DMS53 (cell line): ENCODE measurements at regions not wholly inside any gene's neighbourhood (a gene's known extent, or its start where the extent isn't known, plus 50 kb on each side); places are given as distances from the start of the nearest gene placed in this dataset.
"Not testable (repeated sequence)": the region's sequence is repeated elsewhere in the genome, so short reads cannot be mapped to it uniquely, and the experiment has no call there.

Experiments used
- DNase-seq: peaks from one replicate; lab custom pipeline; 2025; lab: John Stamatoyannopoulos, UW

DNA sequence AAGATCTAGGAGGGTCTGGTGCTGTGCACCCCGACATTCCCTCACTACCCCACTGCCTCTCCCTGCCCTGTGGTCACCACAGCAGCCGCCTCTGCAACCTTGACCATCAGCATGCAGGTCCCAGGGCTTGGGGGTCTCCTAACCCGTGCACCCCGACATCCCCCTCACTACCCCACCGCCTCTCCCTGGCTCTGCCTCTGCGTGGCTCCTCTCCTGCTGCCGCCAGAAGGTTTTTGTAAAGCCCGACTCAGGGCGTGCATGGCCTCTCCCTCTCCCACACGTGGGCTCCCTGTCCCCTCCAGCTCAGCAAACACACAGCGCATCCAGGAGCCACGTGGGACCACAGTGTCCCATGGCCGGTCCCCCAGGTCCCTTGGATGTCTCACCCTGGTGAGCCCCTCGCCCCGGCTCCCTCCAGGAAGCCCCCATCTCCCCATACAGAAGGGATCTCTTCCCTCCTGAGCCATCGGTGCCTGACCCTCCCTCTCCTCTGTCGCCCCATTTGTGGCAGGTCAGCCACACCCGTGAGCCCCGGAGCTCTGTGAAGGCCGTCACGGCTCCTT is 112.5 kb upstream of the LPCAT1 start:
- not testable (repeated sequence) for DNase-seq

DNA sequence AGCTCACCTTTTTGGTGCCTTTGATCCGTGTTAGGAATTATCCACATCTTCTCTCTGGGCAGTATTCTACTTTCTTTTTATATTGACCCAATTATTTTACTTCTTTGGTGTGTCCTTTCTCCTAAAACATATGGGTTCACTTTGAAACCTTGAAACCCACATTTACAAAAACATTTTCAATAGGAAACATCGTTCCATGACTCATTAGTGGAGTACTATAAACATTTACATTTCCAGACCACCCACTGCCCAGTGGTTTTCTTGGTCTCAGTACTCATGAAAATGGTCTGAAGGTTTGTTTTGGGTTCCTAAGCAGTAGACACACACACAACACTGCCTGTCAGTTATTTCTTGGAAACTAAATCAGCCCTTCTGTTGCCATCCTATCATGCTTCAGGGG is 111.7 kb upstream of the LPCAT1 start:
- not testable (repeated sequence) for DNase-seq

DNA sequence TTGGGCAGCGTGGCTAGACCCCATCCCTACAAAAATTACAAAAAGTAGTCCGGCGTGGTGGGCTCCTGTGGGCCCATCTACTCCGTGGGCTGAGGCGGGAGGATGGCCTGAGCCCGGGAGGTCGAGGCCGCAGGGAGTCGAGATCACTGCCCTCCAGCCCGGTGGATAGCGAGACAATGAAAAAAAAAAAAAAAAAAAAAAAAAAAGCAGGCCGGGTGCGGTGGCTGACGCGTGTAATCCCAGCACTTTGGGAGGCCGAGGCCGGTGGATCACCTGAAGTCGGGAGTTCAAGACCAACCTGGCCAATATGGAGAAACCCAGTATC is 110.5 kb upstream of the LPCAT1 start:
- no peak for DNase-seq

GRCh38 chr5:1633605-1634336 is 110.0 kb upstream of the LPCAT1 start:
- DNase-seq = peak; percentile 88

DNA sequence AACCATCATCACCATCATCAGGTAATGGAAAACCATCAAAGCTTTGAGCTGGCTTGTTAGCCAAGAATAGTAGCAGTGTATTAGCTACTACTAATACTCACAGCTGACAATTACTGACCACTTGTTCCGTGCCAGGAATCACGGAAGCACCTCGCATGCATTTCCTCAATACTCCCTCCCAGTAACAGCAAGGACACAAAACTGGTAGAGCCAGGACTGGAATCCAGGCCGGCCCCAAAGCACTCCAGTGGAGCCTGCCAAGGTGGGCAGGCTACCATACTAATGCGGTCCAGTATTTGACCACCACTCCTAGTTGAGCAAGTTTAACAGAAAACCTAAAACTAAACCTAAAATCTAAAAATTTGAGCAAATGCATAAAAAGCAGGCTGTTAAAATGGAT is 107.2 kb upstream of the LPCAT1 start:
- not testable (repeated sequence) for DNase-seq

DNA sequence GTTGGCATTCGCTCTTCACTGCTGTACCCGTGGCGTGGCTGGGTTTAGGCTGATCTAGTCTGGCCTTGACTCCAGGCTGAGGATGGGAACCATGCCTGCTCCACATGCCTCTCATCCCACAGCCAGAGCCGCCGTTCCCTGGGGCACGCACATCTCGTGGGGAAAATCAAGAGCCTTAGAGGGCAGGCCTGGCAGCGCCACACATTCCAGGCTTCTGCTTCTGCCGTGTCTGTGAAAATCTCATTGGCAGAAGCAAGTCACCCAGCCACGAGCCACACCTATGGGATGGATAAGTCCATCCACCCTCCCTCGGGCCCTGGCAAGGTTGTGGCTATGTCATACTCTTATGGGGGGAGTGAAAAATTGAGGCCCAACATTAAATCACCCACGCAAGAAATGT is 102.6 kb upstream of the LPCAT1 start:
- not testable (repeated sequence) for DNase-seq

DNA sequence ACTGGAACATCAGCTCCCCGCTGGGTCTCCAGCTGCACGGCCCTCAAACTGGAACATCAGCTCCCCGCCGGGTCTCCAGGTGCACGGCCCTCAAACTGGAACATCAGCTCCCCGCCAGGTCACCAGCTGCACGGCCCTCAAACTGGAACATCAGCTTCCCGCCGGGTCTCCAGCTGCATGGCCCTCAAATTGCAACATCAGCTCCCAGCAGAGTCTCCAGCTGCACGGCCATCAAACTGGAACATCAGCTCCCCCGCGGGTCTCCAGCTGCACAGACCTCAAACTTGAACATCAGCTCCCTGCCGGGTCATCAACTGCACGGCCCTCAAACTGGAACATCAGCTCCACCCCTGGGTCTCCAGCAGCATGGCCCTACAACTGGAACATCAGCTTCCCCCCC is 95.8 kb upstream of the LPCAT1 start:
- not testable (repeated sequence) for DNase-seq

DNA sequence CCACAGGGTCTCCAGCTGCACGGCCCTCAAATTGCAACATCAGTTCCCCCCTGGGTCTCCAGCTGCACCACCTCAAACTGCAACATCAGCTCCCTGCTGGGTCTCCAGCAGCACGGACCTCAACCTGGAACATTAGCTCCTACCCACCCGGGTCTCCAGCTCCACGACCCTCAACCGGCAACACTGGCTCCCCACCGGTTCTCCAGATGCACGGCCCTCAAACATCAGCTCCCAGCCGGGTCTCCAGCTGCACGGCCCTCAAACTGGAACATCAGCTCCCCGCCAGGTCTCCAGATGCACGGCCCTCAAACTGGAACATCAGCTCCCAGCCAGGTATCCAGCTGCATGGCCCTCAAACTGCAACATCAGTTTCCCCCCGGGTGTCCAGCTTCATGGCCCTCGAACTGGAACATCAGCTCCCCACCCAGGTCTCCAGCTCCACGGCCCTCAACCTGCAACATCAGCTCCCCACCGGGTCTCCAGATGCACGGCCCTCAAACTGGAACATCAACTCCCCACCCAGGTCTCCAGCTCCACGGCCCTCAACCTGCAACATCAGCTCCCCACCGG is 94.6 kb upstream of the LPCAT1 start:
- DNase-seq = not testable (repeated sequence)

DNA sequence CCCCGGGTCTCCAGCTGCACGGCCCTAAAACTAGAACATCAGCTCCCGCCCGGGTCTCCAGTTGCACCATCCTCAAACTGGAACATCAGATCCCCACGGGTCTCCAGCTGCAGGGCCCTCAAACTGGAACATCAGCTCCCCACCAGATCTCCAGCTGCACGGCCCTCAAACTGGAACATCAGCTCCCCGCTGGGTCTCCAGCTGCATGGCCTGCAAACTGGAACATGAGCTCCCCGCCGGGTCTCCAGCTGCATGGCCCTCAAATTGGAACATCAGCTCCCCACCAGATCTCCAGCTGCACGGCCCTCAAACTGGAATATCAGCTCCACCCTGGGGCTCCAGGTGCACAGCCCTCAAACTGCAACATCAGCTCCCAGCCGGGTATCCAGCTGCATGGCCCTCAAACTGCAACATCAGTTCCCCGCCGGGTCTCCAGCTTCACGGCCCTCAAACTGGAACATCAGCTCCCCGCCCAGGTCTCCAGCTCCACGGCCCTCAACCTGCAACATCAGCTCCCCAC is 93.5 kb upstream of the LPCAT1 start:
- not testable (repeated sequence) for DNase-seq

- DNase-seq = not testable (repeated sequence)
Observed at GRCh38 chr5:1613515-1613914, 89.8 kb upstream of the LPCAT1 start.

- not testable (repeated sequence) for DNase-seq
Observed at GRCh38 chr5:1610526-1610925, 86.8 kb upstream of the LPCAT1 start.

GRCh38 chr5:1609111-1609510 is 85.4 kb upstream of the LPCAT1 start:
- peak; percentile 83 for DNase-seq

- DNase-seq = not testable (repeated sequence)
Observed at GRCh38 chr5:1608336-1608735, 84.6 kb upstream of the LPCAT1 start.

DNA sequence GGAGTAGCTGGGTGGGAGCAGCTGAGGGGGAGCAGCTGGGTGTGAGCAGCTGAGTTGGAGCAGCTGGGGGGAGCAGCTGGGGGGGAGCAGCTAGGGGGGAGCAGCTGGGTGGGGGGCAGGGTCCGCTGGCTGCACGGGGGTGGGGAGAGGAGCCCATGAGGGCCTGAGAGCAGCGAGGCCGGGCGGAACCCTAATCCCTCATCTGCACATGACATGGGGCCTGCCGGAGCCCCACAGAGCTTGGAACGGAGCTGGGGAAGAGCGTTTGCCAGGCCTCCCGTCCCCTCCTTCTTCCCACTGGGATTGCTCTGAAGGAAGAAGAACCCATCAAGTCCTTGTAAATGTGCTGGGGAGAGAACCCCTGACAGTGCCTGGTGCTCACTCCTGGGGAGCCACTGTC is 83.2 kb upstream of the LPCAT1 start:
- DNase-seq = not testable (repeated sequence)

- peak; percentile 98 for DNase-seq
Observed at GRCh38 chr5:1603916-1604315, 80.2 kb upstream of the LPCAT1 start.

- peak; percentile 98 for DNase-seq
Observed at GRCh38 chr5:1601565-1601964, 77.8 kb upstream of the LPCAT1 start.

GRCh38 chr5:1598950-1599737 is 75.4 kb upstream of the LPCAT1 start:
- DNase-seq = peak; percentile 69

DNA sequence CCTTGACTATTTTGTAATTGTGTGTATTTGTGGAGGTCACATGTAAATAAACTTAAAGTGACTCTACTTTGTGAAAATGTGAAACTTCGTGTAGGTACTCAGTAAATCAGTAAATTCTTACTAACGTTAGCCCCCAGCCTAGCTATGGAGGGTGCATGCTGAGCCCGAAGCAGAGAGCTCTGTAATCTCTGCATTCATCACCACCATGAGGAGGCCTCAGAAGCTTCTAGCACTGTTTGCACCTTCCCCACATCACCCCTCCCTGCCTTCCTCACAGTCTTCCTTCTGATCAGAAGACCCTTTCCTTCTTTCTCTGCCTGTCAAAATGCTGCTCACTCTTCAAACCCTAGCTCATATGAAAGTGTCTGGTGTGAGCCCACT is 73.3 kb upstream of the LPCAT1 start:
- not testable (repeated sequence) for DNase-seq

DNA sequence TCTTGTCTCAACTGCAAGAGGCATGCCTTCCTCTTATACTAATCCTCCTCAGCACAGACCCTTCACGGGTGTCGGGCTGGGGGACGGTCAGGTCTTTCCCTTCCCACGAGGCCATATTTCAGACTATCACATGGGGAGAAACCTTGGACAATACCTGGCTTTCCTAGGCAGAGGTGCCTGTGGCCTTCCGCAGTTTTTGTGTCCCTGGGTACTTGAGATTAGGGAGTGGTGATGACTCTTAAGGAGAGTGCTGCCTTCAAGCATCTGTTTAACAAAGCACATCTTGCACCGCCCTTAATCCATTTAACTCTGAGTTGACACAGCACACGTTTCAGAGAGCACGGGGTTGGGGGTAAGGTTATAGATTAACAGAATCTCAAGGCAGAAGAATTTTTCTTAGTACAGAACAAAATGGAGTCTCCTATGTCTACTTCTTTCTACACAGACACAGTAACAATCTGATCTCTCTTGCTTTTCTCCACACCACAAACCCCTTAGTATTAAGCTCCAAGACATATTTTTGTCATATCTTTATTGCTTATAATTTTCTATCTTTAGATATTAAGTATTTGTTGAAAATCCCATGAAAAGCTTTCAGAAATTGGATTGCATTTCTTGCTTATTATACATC is 72.8 kb upstream of the LPCAT1 start:
- DNase-seq = not testable (repeated sequence)

- peak; percentile 96 for DNase-seq
Observed at GRCh38 chr5:1594357-1595106, 70.8 kb upstream of the LPCAT1 start.

- DNase-seq = peak; percentile 53
Observed at GRCh38 chr5:1593903-1594356, 70.2 kb upstream of the LPCAT1 start.
